SK-N-SH treated with all-trans-retinoic acid at 6 μM for 48 hours (cell line): ENCODE measurements at regions not wholly inside any gene's neighbourhood (a gene's known extent, or its start where the extent isn't known, plus 50 kb on each side); places are given as distances from the start of the nearest gene placed in this dataset.

Experiments
- ARNTL ChIP-seq: fragments of 450-650 bp; formaldehyde crosslinking; IDR thresholded peaks from 2 replicates; pipeline ENCODE4 v1.5.0; 2020; ENCODE audit warnings: low read depth, mild to moderate bottlenecking, moderate library complexity, borderline replicate concordance
- CSDC2 ChIP-seq: fragments of 250-450 bp; sonication (Bioruptor Pico); IDR thresholded peaks from 2 replicates; pipeline ENCODE4 v1.5.0; 2020; ENCODE audit warnings: mild to moderate bottlenecking, moderate library complexity
- CSRNP3 ChIP-seq: fragments of 250-450 bp; sonication (Bioruptor Pico); IDR thresholded peaks from 2 replicates; pipeline ENCODE4 v1.5.1; 2021; ENCODE audit warnings: mild to moderate bottlenecking, moderate library complexity
- ESRRG ChIP-seq: fragments of 250-450 bp; sonication (Bioruptor Pico); IDR thresholded peaks from 2 replicates; pipeline ENCODE4 v1.6.1; 2021; ENCODE audit warnings: mild to moderate bottlenecking
- GLIS3 ChIP-seq: fragments of 250-450 bp; sonication (Bioruptor Pico); IDR thresholded peaks from 2 replicates; pipeline ENCODE4 v1.5.0; 2020; ENCODE audit warnings: mild to moderate bottlenecking, moderate library complexity
- PATZ1 ChIP-seq: fragments of 250-450 bp; sonication (Bioruptor Pico); IDR thresholded peaks from 2 replicates; pipeline ENCODE4 v1.8.0; 2020; ENCODE audit warnings: mild to moderate bottlenecking, moderate library complexity, borderline replicate concordance
- SNAI2 ChIP-seq: fragments of 250-450 bp; sonication (Bioruptor Pico); IDR thresholded peaks from 2 replicates; pipeline ENCODE4 v1.5.0; 2020; ENCODE audit warnings: mild to moderate bottlenecking, moderate library complexity
- ZFP30 ChIP-seq: fragments of 450-650 bp; formaldehyde crosslinking; IDR thresholded peaks from 2 replicates; pipeline ENCODE4 v1.5.0; 2022; ENCODE audit warnings: mild to moderate bottlenecking, moderate library complexity
- ZNF565 ChIP-seq: fragments of 450-650 bp; formaldehyde crosslinking; conservative IDR thresholded peaks from 2 replicates; pipeline ENCODE4 v1.5.0; 2020; ENCODE audit warnings: low read depth, mild to moderate bottlenecking, moderate library complexity
- ZNF70 ChIP-seq: fragments of 450-650 bp; formaldehyde crosslinking; IDR thresholded peaks from 2 replicates; pipeline ENCODE4 v1.5.0; 2020; ENCODE audit warnings: mild to moderate bottlenecking, moderate library complexity
- ZNF8 ChIP-seq: fragments of 450-650 bp; formaldehyde crosslinking; IDR thresholded peaks from 2 replicates; pipeline ENCODE4 v1.5.0; 2020; ENCODE audit warnings: mild to moderate bottlenecking, moderate library complexity
- TF ChIP-seq, protein P1 (sequence below): fragments of 250-450 bp; sonication (Bioruptor Pico); IDR thresholded peaks from 2 replicates; pipeline ENCODE4 v1.8.0; 2021; ENCODE audit warnings: low read depth, mild to moderate bottlenecking, moderate library complexity, borderline replicate concordance

DNA sequence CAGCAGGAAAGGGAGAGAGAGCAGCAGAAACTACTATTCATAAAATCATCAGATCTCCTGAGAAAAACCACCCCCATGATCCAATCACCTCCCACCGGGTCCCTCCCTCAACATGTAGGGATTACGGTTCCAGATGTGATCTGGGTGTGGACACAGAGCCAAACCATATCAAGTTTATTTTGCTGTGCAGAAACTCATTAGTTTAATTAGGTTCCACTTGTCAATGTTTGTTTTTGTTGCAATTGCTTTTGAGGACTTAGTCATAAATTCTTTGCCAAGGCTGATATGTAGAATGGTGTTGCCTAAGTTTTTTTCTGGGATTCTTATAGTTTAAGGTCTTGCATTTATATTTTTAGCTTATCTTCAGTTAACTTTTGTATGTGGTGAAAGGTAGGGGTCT, 422.0 kb upstream of the HS3ST5 start:
- TF ChIP-seq SNAI2 (CRISPR knock-in tag) (no peak), ZFP30 (CRISPR knock-in tag) (no peak), ZNF8 (CRISPR knock-in tag) (no peak), ZNF70 (no peak), ARNTL (CRISPR knock-in tag) (no peak), PATZ1 (CRISPR knock-in tag) (no peak), CSDC2 (no peak), ESRRG (CRISPR knock-in tag) (no peak), ZNF565 (no peak), GLIS3 (no peak), CSRNP3 (CRISPR knock-in tag) (no peak)
- TF ChIP-seq, protein P1, sequence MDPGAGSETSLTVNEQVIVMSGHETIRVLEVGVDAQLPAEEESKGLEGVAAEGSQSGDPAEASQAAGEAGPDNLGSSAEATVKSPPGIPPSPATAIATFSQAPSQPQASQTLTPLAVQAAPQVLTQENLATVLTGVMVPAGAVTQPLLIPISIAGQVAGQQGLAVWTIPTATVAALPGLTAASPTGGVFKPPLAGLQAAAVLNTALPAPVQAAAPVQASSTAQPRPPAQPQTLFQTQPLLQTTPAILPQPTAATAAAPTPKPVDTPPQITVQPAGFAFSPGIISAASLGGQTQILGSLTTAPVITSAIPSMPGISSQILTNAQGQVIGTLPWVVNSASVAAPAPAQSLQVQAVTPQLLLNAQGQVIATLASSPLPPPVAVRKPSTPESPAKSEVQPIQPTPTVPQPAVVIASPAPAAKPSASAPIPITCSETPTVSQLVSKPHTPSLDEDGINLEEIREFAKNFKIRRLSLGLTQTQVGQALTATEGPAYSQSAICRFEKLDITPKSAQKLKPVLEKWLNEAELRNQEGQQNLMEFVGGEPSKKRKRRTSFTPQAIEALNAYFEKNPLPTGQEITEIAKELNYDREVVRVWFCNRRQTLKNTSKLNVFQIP (CRISPR knock-in tag): no peak
